B cell (primary cell): ENCODE measurements at regions not wholly inside any gene's neighbourhood (a gene's known extent, or its start where the extent isn't known, plus 50 kb on each side); places are given as distances from the start of the nearest gene placed in this dataset.

Experiments used
- ATAC-seq: fragments of 200-7000 bp; cut with Tn5 transposase; one replicate; pipeline ENCODE4 v1.10.0; 2021; ENCODE audit warnings: low read depth, mild to moderate bottlenecking, moderate number of reproducible peaks, moderate library complexity
- CTCF ChIA-PET: fragments of 350-600 bp; sonication (Branson Sonifier 250); formaldehyde crosslinking; loops from one replicate; lab custom pipeline; 2021; ENCODE audit warnings: antibody characterized with exemption, inconsistent platforms; lab: Charles Lee
- POLR2A ChIA-PET: fragments of 350-600 bp; sonication (Branson Sonifier 250); formaldehyde crosslinking; loops from one replicate; lab custom pipeline; 2021; ENCODE audit warnings: antibody characterized with exemption; lab: Charles Lee
- DNase-seq: peaks from one replicate; pipeline ENCODE4 v3.0.0; 2013
- H2AFZ ChIP-seq: 2 replicates; pipeline ENCODE4 v1.6.1; 2012; ENCODE audit warnings: mild to moderate bottlenecking, low read depth, low read length; ENCODE audit not compliant: insufficient read depth, poor library complexity, severe bottlenecking
- H3K27ac ChIP-seq, 2 donors: 1 replicate in 1 of 2; 2 replicates in 1 of 2; pipeline ENCODE4 v1.5.1; 2012 to 2013; ENCODE audit warnings: low read length in 2 of 2, mild to moderate bottlenecking in 2 of 2, moderate library complexity in 1 of 2
- H3K27me3 ChIP-seq, 4 experiments: fragments of 200-600 bp in 1 of 4; sonication (generic) in 1 of 4; replicated peaks in 1 of 4; 1 replicate in 2 of 4; 2 replicates in 2 of 4; pipeline versions ENCODE4 v1.6.1 to v1.7.0; 2013 to 2016; ENCODE audit warnings: low read length in 3 of 4, mild to moderate bottlenecking in 2 of 4, mixed read lengths in 1 of 4, moderate library complexity in 1 of 4; ENCODE audit not compliant: insufficient read depth in 4 of 4, control insufficient read depth in 3 of 4; ENCODE audit errors: control extremely low read depth in 1 of 4
- H3K36me3 ChIP-seq, 2 experiments: replicated peaks in 1 of 2; 1 replicate in 1 of 2; 2 replicates in 1 of 2; pipeline versions ENCODE4 v1.6.1 to v1.7.1; 2013; ENCODE audit warnings: low read length in 1 of 2; ENCODE audit not compliant: insufficient read depth in 2 of 2, control insufficient read depth in 1 of 2; ENCODE audit errors: control extremely low read depth in 1 of 2, extremely low read depth in 1 of 2
- H3K4me1 ChIP-seq, 2 donors: fragments of 200-600 bp in 1 of 2; sonication (generic) in 1 of 2; 1 replicate in 1 of 2; 2 replicates in 1 of 2; pipeline versions ENCODE4 v1.5.1 to v1.6.1; 2013 to 2017; ENCODE audit warnings: low read length in 2 of 2; ENCODE audit not compliant: control insufficient read depth in 2 of 2, insufficient read depth in 2 of 2
- H3K4me2 ChIP-seq: replicated peaks from 2 replicates; pipeline ENCODE3; 2012; ENCODE audit warnings: mild to moderate bottlenecking, low read depth, low read length; ENCODE audit not compliant: poor library complexity, severe bottlenecking
- H3K4me3 ChIP-seq, 5 experiments: fragments of 200-600 bp in 1 of 5; sonication (generic) in 1 of 5; 1 replicate in 3 of 5; 2 replicates in 2 of 5; pipeline versions ENCODE4 v1.5.1 to v1.7.0; 2011 to 2016; ENCODE audit warnings: low read length in 4 of 5, mild to moderate bottlenecking in 4 of 5, low read depth in 2 of 5, control low read depth in 1 of 5, moderate library complexity in 1 of 5; ENCODE audit not compliant: insufficient read depth in 1 of 5; ENCODE audit errors: control extremely low read depth in 1 of 5, extremely low read depth in 1 of 5
- H3K79me2 ChIP-seq: fragments of 200-600 bp; sonication (generic); one replicate; pipeline ENCODE4 v1.6.0; 2016; ENCODE audit warnings: low read length; ENCODE audit not compliant: control insufficient read depth, insufficient read depth
- H3K9ac ChIP-seq: fragments of 200-600 bp; sonication (generic); 2 replicates; pipeline ENCODE4 v1.6.1; 2017; ENCODE audit warnings: mild to moderate bottlenecking, low read length, moderate library complexity
- H3K9me3 ChIP-seq, 3 donors: one replicate each; pipeline versions ENCODE4 v1.6.1 to v1.7.1; 2013; ENCODE audit warnings: low read length in 2 of 3; ENCODE audit not compliant: control insufficient read depth in 2 of 3, insufficient read depth in 1 of 3; ENCODE audit errors: control extremely low read depth in 1 of 3
- H4K20me1 ChIP-seq: 2 replicates; pipeline ENCODE4 v1.6.0; 2012; ENCODE audit warnings: mild to moderate bottlenecking, low read length; ENCODE audit not compliant: insufficient read depth, control insufficient read depth, poor library complexity, severe bottlenecking
- H3K27ac Mint-ChIP-seq: one replicate; pipeline ENCODE4 v1.8.0; 2021; ENCODE audit warnings: mixed read lengths
- H3K27me3 Mint-ChIP-seq: one replicate; pipeline ENCODE4 v1.8.0; 2021; ENCODE audit warnings: mixed read lengths
- H3K4me1 Mint-ChIP-seq: one replicate; pipeline ENCODE4 v1.8.0; 2021; ENCODE audit warnings: mixed read lengths
- H3K4me3 Mint-ChIP-seq: one replicate; pipeline ENCODE4 v1.8.0; 2021; ENCODE audit warnings: mixed read lengths
- H3K9me3 Mint-ChIP-seq: one replicate; pipeline ENCODE4 v1.8.0; 2022; ENCODE audit warnings: mixed read lengths; ENCODE audit not compliant: insufficient read depth
- EZH2 ChIP-seq: IDR thresholded peaks from 2 replicates; pipeline ENCODE4 v1.6.1; 2012; ENCODE audit warnings: borderline replicate concordance, low read depth, mild to moderate bottlenecking, moderate library complexity, low read length; ENCODE audit not compliant: insufficient read depth, poor library complexity, severe bottlenecking
- WGBS: methylation state at CpG from one replicate; pipeline ENCODE4 v1.1.5; 2013; ENCODE audit warnings: missing lambda C conversion rate; ENCODE audit not compliant: insufficient coverage; 5-methylcytosine and 5-hydroxymethylcytosine counted together
- intact Hi-C: fragments of 100-400 bp; cut with micrococcal nuclease; formaldehyde crosslinking; loops from one replicate; pipeline ENCODE4 v1.10.0; 2022
- TF ChIP-seq, protein P1 (sequence below): fragments of 200-600 bp; IDR thresholded peaks from one replicate; pipeline ENCODE4 v1.8.0; 2022; ENCODE audit warnings: antibody characterized with exemption, mild to moderate bottlenecking

DNA sequence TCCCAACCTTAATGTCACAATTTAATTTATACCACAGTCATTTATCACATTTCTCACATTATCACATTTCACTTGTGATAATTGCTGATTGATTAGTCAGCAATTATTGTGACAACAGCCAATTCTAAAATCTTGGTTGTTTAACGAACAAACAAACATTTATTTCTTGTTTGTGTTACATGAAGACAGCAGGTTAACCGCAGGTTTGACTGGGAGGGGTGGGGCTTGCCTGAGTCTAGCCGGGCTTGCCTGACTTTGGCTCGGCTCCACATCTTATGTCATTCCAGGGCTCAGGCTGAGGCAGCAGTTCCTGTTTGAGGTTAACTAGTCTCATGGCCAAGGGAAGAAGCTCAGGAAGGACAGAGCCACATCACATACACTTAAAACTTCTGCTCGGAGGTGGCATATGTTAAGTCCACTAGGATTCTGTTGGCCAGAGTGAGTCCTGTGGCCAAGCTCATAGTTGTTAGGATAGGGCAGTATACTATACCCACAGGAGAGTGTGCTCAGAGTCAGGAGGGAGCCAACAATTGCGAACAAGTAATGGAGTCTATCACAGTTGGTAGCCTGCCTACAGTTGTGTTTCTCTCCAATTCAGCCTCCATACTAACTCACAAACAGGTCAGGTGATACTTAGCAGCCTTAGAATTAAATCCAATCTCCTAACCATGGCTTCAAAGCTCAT is 90.0 kb upstream of the IFNGR1 start:
- H2AFZ ChIP-seq, result peak overlapping the region; percentile 49
- DNase-seq (peak; percentile 44), ATAC-seq (no peak)
- no peak overlapping the region for H3K9ac ChIP-seq
- POLR2A ChIA-PET, result no interaction called here
- H3K4me2 ChIP-seq, result peak overlapping the region; percentile 66
- no peak overlapping the region for H3K4me3 ChIP-seq
- Mint-ChIP-seq H3K27ac (peak overlapping the region; percentile 53), H3K9me3 (peaks cover 2% of the 10 kb centered on the region), H3K27me3 (no peaks in the 10 kb centered on the region), H3K4me1 (peaks cover 54% of the 10 kb centered on the region), H3K4me3 (peak overlapping the region; percentile 1)
- no peaks in the 10 kb centered on the region for H3K9me3 ChIP-seq
- peak overlapping the region; percentile 38 to 78 for H3K27ac ChIP-seq
- H4K20me1 ChIP-seq, result no peaks in the 10 kb centered on the region
- intact Hi-C loops, result no loop called here
- H3K79me2 ChIP-seq, result peaks cover 5% of the 10 kb centered on the region
- H3K4me1 ChIP-seq, result peaks cover 36 to 49% of the 10 kb centered on the region in 2 donors
- H3K36me3 ChIP-seq, result no peaks in the 10 kb centered on the region
- CTCF ChIA-PET, result interaction anchor here (1.2 to 4.4 kb wide), 3 partner anchors 7 to 215 kb away, joined by 3 to 27 read pairs (median 3); no protein-coding TSS in a partner anchor
- no peaks in the 10 kb centered on the region for H3K27me3 ChIP-seq
- TF ChIP-seq, protein P1, sequence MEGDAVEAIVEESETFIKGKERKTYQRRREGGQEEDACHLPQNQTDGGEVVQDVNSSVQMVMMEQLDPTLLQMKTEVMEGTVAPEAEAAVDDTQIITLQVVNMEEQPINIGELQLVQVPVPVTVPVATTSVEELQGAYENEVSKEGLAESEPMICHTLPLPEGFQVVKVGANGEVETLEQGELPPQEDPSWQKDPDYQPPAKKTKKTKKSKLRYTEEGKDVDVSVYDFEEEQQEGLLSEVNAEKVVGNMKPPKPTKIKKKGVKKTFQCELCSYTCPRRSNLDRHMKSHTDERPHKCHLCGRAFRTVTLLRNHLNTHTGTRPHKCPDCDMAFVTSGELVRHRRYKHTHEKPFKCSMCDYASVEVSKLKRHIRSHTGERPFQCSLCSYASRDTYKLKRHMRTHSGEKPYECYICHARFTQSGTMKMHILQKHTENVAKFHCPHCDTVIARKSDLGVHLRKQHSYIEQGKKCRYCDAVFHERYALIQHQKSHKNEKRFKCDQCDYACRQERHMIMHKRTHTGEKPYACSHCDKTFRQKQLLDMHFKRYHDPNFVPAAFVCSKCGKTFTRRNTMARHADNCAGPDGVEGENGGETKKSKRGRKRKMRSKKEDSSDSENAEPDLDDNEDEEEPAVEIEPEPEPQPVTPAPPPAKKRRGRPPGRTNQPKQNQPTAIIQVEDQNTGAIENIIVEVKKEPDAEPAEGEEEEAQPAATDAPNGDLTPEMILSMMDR, result no peak
- WGBS, result 38% methylated on average over 4 of the region's 6 CpGs

DNA sequence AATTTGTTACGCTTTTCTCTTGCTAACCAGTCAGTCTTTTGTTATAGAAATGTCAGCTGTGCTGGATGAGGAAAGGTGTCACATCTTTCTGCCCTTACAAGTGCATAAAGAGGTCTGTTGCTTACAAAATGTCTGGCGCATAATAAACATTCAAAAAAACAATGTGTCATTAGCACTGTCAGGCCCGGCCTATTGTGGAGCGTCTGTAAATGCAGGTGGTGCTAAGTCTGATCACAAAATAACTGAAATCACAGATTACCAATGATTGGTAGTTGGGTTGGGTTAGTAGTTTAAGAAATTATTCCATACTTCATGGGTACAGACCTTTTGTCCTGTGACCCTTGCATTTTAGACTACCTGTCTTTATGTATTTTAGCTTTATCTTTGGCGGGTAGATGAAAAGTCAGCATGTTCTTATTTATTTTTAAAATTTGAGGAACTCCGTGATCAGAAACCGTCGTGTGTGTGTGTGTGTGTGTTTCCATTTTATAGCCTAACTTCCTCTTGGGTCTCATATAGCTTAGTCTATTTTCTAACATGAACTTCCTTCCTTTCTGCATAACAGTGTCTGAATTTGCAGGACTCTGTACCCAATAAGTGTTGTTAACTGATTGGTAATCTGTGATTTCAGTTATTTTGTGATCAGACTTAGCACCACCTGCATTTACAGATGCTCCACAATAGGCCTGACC is 88.1 kb upstream of the IFNGR1 start:
- H3K9me3 ChIP-seq, result no peaks in the 10 kb centered on the region
- peak overlapping the region; percentile 56 to 78 for H3K27ac ChIP-seq
- peaks cover 3% of the 10 kb centered on the region for H3K9me3 Mint-ChIP-seq
- ATAC-seq (peak; percentile 86), DNase-seq (peak; percentile 82)
- H3K4me2 ChIP-seq, result peak overlapping the region; percentile 66
- TF ChIP-seq, protein P1, result no peak
- no peak for TF ChIP-seq EZH2
- no CpG with 5 or more reads among the region's 8 CpGs for WGBS
- ChIA-PET POLR2A (interaction anchor here (0.6 kb wide), 1 partner anchor 117 kb away, joined by 3 read pairs; no protein-coding TSS in a partner anchor), CTCF (interaction anchor here (0.7 to 4.4 kb wide), 12 partner anchors 10 to 334 kb away, joined by 3 to 27 read pairs (median 4); no protein-coding TSS in a partner anchor)
- no peaks in the 10 kb centered on the region for H3K36me3 ChIP-seq
- no peaks in the 10 kb centered on the region for H4K20me1 ChIP-seq
- peak overlapping the region; percentile 81 for H3K27ac Mint-ChIP-seq
- peaks cover 48% of the 10 kb centered on the region for H3K4me1 Mint-ChIP-seq
- H3K4me3 Mint-ChIP-seq, result peak overlapping the region; percentile 78
- intact Hi-C loops, result no loop called here
- H3K27me3 ChIP-seq, result no peaks in the 10 kb centered on the region
- peak overlapping the region in 1 of 5 experiments; percentile 36 for H3K4me3 ChIP-seq
- no peaks in the 10 kb centered on the region for H3K27me3 Mint-ChIP-seq
- H2AFZ ChIP-seq, result peak overlapping the region; percentile 16
- H3K4me1 ChIP-seq, result peaks cover 30 to 42% of the 10 kb centered on the region in 2 donors
- peak overlapping the region; percentile 35 for H3K9ac ChIP-seq
- no peaks in the 10 kb centered on the region for H3K79me2 ChIP-seq
